SH-SY5Y (cell line): ENCODE measurements at regions not wholly inside any gene's neighbourhood (a gene's known extent, or its start where the extent isn't known, plus 50 kb on each side); places are given as distances from the start of the nearest gene placed in this dataset.

Experiments used
- GATA2 ChIP-seq: IDR thresholded peaks from 2 replicates; pipeline ENCODE4 v1.6.1; 2011; ENCODE audit warnings: mild to moderate bottlenecking, low read depth, low read length
- GATA3 ChIP-seq: IDR thresholded peaks from 2 replicates; pipeline ENCODE4 v1.6.1; 2011; ENCODE audit warnings: low read depth, mild to moderate bottlenecking, low read length, moderate library complexity

DNA sequence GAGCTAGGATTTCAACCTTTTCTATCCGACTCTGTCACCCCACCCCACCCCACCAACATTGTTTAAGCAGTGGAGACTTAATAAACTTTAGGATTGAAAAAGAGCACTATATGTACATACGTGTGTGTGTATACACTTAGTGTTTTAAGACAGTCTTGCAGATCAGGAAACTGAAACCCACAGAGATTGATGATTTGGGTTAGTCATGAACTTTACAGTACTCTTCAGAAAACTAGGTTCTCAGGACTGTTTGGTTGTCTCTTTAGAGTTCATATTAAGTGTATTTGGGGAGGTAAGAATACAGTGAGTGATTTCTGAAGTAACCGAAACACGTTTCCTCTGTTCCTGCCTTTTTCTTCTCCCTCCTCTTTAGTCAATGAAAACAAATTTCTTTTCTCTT is 1043.1 kb downstream of the TLE1 start:
- TF ChIP-seq GATA3 (no peak), GATA2 (no peak)
